Endothelial cell of umbilical vein (primary cell): ENCODE measurements at regions not wholly inside any gene's neighbourhood (a gene's known extent, or its start where the extent isn't known, plus 50 kb on each side); places are given as distances from the start of the nearest gene placed in this dataset.

ENCODE experiments used
- CTCF ChIP-seq, 2 donors: IDR thresholded peaks; 1 replicate in 1 of 2; 2 replicates in 1 of 2; pipeline ENCODE4 v1.5.1; 2011; ENCODE audit warnings: low read length in 2 of 2, mild to moderate bottlenecking in 2 of 2, moderate library complexity in 2 of 2, control low read depth in 1 of 2, inconsistent platforms in 1 of 2, low read depth in 1 of 2; ENCODE audit not compliant: insufficient read depth in 1 of 2; ENCODE audit errors: extremely low read depth in 1 of 2
- EZH2 ChIP-seq: IDR thresholded peaks from 2 replicates; pipeline ENCODE4 v1.6.1; 2012; ENCODE audit warnings: borderline replicate concordance, low read depth, mild to moderate bottlenecking, moderate library complexity, low read length, inconsistent platforms; ENCODE audit not compliant: severe bottlenecking
- FOS ChIP-seq: IDR thresholded peaks from 2 replicates; pipeline ENCODE4 v1.6.1; 2011; ENCODE audit warnings: mild to moderate bottlenecking, low read length, moderate library complexity, borderline replicate concordance; ENCODE audit not compliant: insufficient read depth
- GATA2 ChIP-seq: IDR thresholded peaks from 2 replicates; pipeline ENCODE4 v1.7.0; 2011; ENCODE audit warnings: low read depth, mild to moderate bottlenecking, moderate library complexity, mixed read lengths, low read length; ENCODE audit not compliant: insufficient read length, insufficient read depth
- JUN ChIP-seq: IDR thresholded peaks from 2 replicates; pipeline ENCODE4 v1.6.1; 2011; ENCODE audit warnings: borderline replicate concordance, low read depth; ENCODE audit not compliant: insufficient read length, insufficient read depth
- MAX ChIP-seq: IDR thresholded peaks from 2 replicates; pipeline ENCODE4 v1.6.1; 2011; ENCODE audit not compliant: insufficient read depth, insufficient read length
- MYC ChIP-seq: IDR thresholded peaks from one replicate; pipeline ENCODE4 v1.6.1; 2011; ENCODE audit warnings: mild to moderate bottlenecking, low read depth, low read length
- POLR2A ChIP-seq: IDR thresholded peaks from 2 replicates; pipeline ENCODE4 v1.6.1; 2012; ENCODE audit warnings: low read depth, mild to moderate bottlenecking, control low read depth, low read length
- POLR2AphosphoS5 ChIP-seq: IDR thresholded peaks from 2 replicates; pipeline ENCODE4 v1.6.1; 2012; ENCODE audit warnings: low read depth, mild to moderate bottlenecking, control low read depth, low read length, moderate library complexity; ENCODE audit not compliant: insufficient read depth

GRCh38 chr9:95696701-95697100 is 178.8 kb upstream of the ERCC6L2 start:
- TF ChIP-seq CTCF (IDR thresholded peaks at IDR 0.05; ENCODE audit: extremely low read depth in 1 of 2, insufficient read depth in 1 of 2, low read depth in 1 of 2, low read length in 2 of 2) (no peak), POLR2A (no peak), EZH2 (no peak), POLR2AphosphoS5 (no peak), MAX (no peak), MYC (no peak), JUN (no peak), GATA2 (no peak), FOS (no peak)
